Brain microvascular endothelial cell (primary cell): ENCODE measurements at regions not wholly inside any gene's neighbourhood (a gene's known extent, or its start where the extent isn't known, plus 50 kb on each side); places are given as distances from the start of the nearest gene placed in this dataset.

ENCODE experiments used
- DNase-seq: peaks from one replicate; pipeline ENCODE4 v3.0.0-alpha.2; 2020
- H3K27ac ChIP-seq: fragments of 250-450 bp; sonication (Bioruptor Pico); 2 replicates; pipeline ENCODE4 v1.5.1; 2020; ENCODE audit warnings: mild to moderate bottlenecking, moderate library complexity
- H3K27me3 ChIP-seq: fragments of 250-450 bp; sonication (Bioruptor Pico); replicated peaks from 2 replicates; pipeline ENCODE4 v1.5.1; 2020; ENCODE audit warnings: mild to moderate bottlenecking
- H3K36me3 ChIP-seq: fragments of 250-450 bp; sonication (Bioruptor Pico); replicated peaks from 2 replicates; pipeline ENCODE4 v1.5.1; 2020; ENCODE audit warnings: mild to moderate bottlenecking
- H3K4me3 ChIP-seq: 2 replicates; pipeline ENCODE4 v1.5.1; 2011; ENCODE audit warnings: low read depth, mild to moderate bottlenecking, control low read depth, low read length, moderate library complexity
- in situ Hi-C: cut with HindIII; loops from 2 replicates; pipeline ENCODE4 v1.10.0; 2017; ENCODE audit warnings: low sequenced_read_pairs, low pct_ligation_motif_present
- TF ChIP-seq, protein P1 (sequence below): IDR thresholded peaks from 2 replicates; pipeline ENCODE4 v1.5.1; 2011; ENCODE audit warnings: low read depth, mild to moderate bottlenecking, moderate library complexity, low read length, control low read depth, inconsistent platforms; ENCODE audit errors: missing control alignments

DNA sequence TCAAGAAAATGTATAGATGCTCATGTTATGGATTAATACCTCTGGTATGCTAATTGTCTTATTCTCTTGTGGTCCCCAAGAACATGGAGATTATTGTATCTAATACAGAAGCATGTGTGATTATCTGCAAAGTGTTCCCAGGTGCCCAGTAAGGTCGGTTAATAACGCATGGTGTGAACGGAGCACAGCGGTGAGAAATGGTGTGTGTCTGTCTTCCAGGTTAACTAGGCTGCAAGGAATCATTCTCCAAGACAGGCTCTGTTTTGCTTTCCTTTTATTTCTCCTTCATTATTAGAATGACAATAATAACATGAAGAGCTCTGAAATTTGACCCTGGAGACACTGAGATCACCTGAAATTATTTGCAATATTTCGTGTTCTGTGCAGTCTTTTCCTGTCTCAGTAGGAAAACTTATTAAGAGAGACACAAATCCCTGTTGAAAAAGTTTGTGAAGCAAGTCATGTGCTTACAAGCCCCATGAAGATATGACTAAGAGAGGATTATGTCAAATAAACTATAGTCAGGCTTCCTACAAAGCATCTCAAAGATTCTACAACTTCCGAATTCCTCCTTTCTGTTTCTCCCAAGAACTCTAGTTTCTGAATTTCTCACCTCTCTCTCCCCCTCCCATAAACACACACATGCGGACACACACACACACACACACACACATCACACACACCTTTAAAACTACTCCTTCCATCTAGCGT lies 230.9 kb downstream of the HS3ST1 start:
- no peak overlapping the region for H3K27ac ChIP-seq
- DNase-seq: no peak
- no peaks in the 10 kb centered on the region for H3K36me3 ChIP-seq
- in situ Hi-C loops: no loop called here
- TF ChIP-seq, protein P1, sequence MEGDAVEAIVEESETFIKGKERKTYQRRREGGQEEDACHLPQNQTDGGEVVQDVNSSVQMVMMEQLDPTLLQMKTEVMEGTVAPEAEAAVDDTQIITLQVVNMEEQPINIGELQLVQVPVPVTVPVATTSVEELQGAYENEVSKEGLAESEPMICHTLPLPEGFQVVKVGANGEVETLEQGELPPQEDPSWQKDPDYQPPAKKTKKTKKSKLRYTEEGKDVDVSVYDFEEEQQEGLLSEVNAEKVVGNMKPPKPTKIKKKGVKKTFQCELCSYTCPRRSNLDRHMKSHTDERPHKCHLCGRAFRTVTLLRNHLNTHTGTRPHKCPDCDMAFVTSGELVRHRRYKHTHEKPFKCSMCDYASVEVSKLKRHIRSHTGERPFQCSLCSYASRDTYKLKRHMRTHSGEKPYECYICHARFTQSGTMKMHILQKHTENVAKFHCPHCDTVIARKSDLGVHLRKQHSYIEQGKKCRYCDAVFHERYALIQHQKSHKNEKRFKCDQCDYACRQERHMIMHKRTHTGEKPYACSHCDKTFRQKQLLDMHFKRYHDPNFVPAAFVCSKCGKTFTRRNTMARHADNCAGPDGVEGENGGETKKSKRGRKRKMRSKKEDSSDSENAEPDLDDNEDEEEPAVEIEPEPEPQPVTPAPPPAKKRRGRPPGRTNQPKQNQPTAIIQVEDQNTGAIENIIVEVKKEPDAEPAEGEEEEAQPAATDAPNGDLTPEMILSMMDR: no peak
- no peaks in the 10 kb centered on the region for H3K27me3 ChIP-seq
- H3K4me3 ChIP-seq: no peak overlapping the region

DNA sequence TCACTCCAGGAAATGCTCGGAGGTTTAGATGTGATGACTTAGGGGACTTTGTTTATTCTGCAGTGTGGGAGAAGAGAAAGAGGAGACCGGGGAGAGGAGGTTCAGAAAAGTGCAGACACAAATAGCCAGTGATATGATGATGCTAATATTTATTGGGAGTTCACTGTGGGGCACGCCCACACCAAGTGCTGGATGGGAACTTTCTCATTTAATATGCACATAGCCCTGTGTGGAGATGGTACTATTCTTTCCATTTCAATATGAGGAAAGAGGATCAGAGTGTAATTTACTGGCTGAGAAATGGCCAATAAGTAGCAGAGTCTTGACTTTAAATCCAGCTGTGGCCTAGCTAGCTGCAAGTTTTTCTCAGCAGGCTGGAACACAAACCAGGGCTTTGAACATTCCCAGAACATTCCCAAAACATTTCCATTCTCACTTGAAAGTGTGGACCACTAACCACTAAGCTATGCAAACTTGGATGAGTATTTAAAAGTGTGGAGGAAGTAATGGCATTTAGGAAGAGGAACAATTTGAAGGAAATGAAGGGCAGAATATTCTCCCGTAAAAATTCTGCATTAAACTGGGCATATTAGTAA lies 231.7 kb downstream of the HS3ST1 start:
- Histone ChIP-seq H3K4me3 (no peak overlapping the region), H3K27ac (no peak overlapping the region), H3K27me3 (no peaks in the 10 kb centered on the region), H3K36me3 (no peaks in the 10 kb centered on the region)
- TF ChIP-seq, protein P1: no peak
- in situ Hi-C loops: no loop called here
- no peak for DNase-seq

- Histone ChIP-seq H3K27ac (no peak overlapping the region), H3K4me3 (no peak overlapping the region), H3K36me3 (no peaks in the 10 kb centered on the region), H3K27me3 (no peaks in the 10 kb centered on the region)
- TF ChIP-seq, protein P1: no peak
- in situ Hi-C loops: no loop called here
- no peak for DNase-seq
These were observed 234.3 kb downstream of the HS3ST1 start for GRCh38 chr4:11194431-11194830.

GRCh38 chr4:11189756-11190155 lies 238.9 kb downstream of the HS3ST1 start:
- H3K36me3 ChIP-seq: no peaks in the 10 kb centered on the region
- in situ Hi-C loops: no loop called here
- no peak overlapping the region for H3K27ac ChIP-seq
- DNase-seq: no peak
- H3K27me3 ChIP-seq: no peaks in the 10 kb centered on the region
- TF ChIP-seq, protein P1: no peak
- no peak overlapping the region for H3K4me3 ChIP-seq

GRCh38 chr4:11183356-11183740 lies 245.3 kb downstream of the HS3ST1 start:
- DNase-seq: no peak
- H3K36me3 ChIP-seq: no peaks in the 10 kb centered on the region
- no peak overlapping the region for H3K4me3 ChIP-seq
- TF ChIP-seq, protein P1: no peak
- H3K27me3 ChIP-seq: no peaks in the 10 kb centered on the region
- no peak overlapping the region for H3K27ac ChIP-seq
- in situ Hi-C loops: no loop called here
